HG02610 (cell line): ENCODE measurements at regions not wholly inside any gene's neighbourhood (a gene's known extent, or its start where the extent isn't known, plus 50 kb on each side); places are given as distances from the start of the nearest gene placed in this dataset.
"Not testable (repeated sequence)": the region's sequence is repeated elsewhere in the genome, so short reads cannot be mapped to it uniquely, and the experiment has no call there.

Experiments
- ATAC-seq: cut with Tn5 transposase; IDR thresholded peaks from one replicate; pipeline ENCODE4 v1.9.1; 2021; ENCODE audit warnings: mild to moderate bottlenecking, moderate library complexity; ENCODE audit not compliant: unreplicated experiment

- ATAC-seq = no peak
Observed at GRCh38 chr9:30127371-30127770, 2257.1 kb upstream of the ACO1 start.

GRCh38 chr9:30140407-30140806 lies 2244.0 kb upstream of the ACO1 start:
- ATAC-seq = no peak

GRCh38 chr9:30160570-30160969 lies 2223.9 kb upstream of the ACO1 start:
- ATAC-seq = no peak

GRCh38 chr9:30172206-30172605 lies 2212.2 kb upstream of the ACO1 start:
- ATAC-seq = no peak

GRCh38 chr9:30178610-30179009 lies 2205.8 kb upstream of the ACO1 start:
- ATAC-seq = no peak

- no peak for ATAC-seq
Observed at GRCh38 chr9:30193421-30193820, 2191.0 kb upstream of the ACO1 start.

- ATAC-seq = no peak
Observed at GRCh38 chr9:30196941-30197340, 2187.5 kb upstream of the ACO1 start.

GRCh38 chr9:30197453-30197852 lies 2187.0 kb upstream of the ACO1 start:
- ATAC-seq = no peak

GRCh38 chr9:30197954-30198353 lies 2186.5 kb upstream of the ACO1 start:
- no peak for ATAC-seq

- no peak for ATAC-seq
Observed at GRCh38 chr9:30198463-30199309, 2185.8 kb upstream of the ACO1 start.

GRCh38 chr9:30201024-30201423 lies 2183.4 kb upstream of the ACO1 start:
- ATAC-seq = no peak

- ATAC-seq = no peak
Observed at GRCh38 chr9:30235068-30235467, 2149.4 kb upstream of the ACO1 start.

GRCh38 chr9:30235564-30235963 lies 2148.9 kb upstream of the ACO1 start:
- ATAC-seq = no peak

- ATAC-seq = no peak
Observed at GRCh38 chr9:30239878-30240277, 2144.6 kb upstream of the ACO1 start.

- ATAC-seq = no peak
Observed at GRCh38 chr9:30243467-30243866, 2141.0 kb upstream of the ACO1 start.

- no peak for ATAC-seq
Observed at GRCh38 chr9:30244877-30245276, 2139.6 kb upstream of the ACO1 start.

GRCh38 chr9:30250872-30251271 lies 2133.6 kb upstream of the ACO1 start:
- no peak for ATAC-seq

GRCh38 chr9:30258094-30258493 lies 2126.3 kb upstream of the ACO1 start:
- no peak for ATAC-seq

GRCh38 chr9:30280229-30280900 lies 2104.1 kb upstream of the ACO1 start:
- ATAC-seq = peak; percentile 60

- ATAC-seq = no peak
Observed at GRCh38 chr9:30289435-30289834, 2095.0 kb upstream of the ACO1 start.

GRCh38 chr9:30292026-30292425 lies 2092.4 kb upstream of the ACO1 start:
- ATAC-seq = not testable (repeated sequence)

GRCh38 chr9:30293231-30293630 lies 2091.2 kb upstream of the ACO1 start:
- ATAC-seq = no peak
